ENCODE measurements at regions not wholly inside any gene's neighbourhood (a gene's known extent, or its start where the extent isn't known, plus 50 kb on each side); places are given as distances from the start of the nearest gene placed in this dataset.
A peak's percentile ranks its signal among the peaks of the same experiment; 100 is the strongest.
"Not testable (repeated sequence)": the region's sequence is repeated elsewhere in the genome, so short reads cannot be mapped to it uniquely, and the experiment has no call there.

GRCh38 chr4:104915864-104916263 lies 230.8 kb upstream of the TET2 start:
- intact Hi-C loops (cut with DNase I) = loop anchor here (1.0 kb wide), 1 partner anchor 47 kb away; no protein-coding TSS in a partner anchor
- DNase-seq (ENCODE audit: low spot score) (no peak), ATAC-seq (no peak)

GRCh38 chr4:104919406-104919805 lies 227.3 kb upstream of the TET2 start:
- intact Hi-C loops (cut with DNase I) = no loop called here
- DNase-seq (ENCODE audit: low spot score) (no peak), ATAC-seq (no peak)

GRCh38 chr4:104930298-104930697 lies 216.4 kb upstream of the TET2 start:
- ATAC-seq = no peak
- no peak for DNase-seq (ENCODE audit: low spot score)
- intact Hi-C loops (cut with DNase I) = no loop called here

GRCh38 chr4:104930745-104931736 lies 215.6 kb upstream of the TET2 start:
- intact Hi-C loops (cut with DNase I); ATAC-seq: not testable (repeated sequence)
- DNase-seq (ENCODE audit: low spot score) = peak; percentile 63

GRCh38 chr4:104938624-104939023 lies 208.1 kb upstream of the TET2 start:
- DNase-seq (ENCODE audit: low spot score) (no peak), ATAC-seq (no peak)
- intact Hi-C loops (cut with DNase I) = no loop called here

GRCh38 chr4:104940927-104941326 lies 205.7 kb upstream of the TET2 start:
- DNase-seq (ENCODE audit: low spot score) (no peak), ATAC-seq (no peak)
- intact Hi-C loops (cut with DNase I) = no loop called here

- DNase-seq (ENCODE audit: low spot score) (no peak), ATAC-seq (no peak)
- intact Hi-C loops (cut with DNase I) = no loop called here
Measured at GRCh38 chr4:104941661-104942062, 205.0 kb upstream of the TET2 start.

GRCh38 chr4:104942990-104943743 lies 203.5 kb upstream of the TET2 start:
- intact Hi-C loops (cut with DNase I) = no loop called here
- no peak for ATAC-seq
- DNase-seq (ENCODE audit: low spot score) = no peak

GRCh38 chr4:104944596-104944995 lies 202.1 kb upstream of the TET2 start:
- ATAC-seq (no peak), DNase-seq (ENCODE audit: low spot score) (no peak)
- intact Hi-C loops (cut with DNase I) = no loop called here

GRCh38 chr4:104964410-104965175 lies 182.1 kb upstream of the TET2 start:
- ATAC-seq (no peak), DNase-seq (ENCODE audit: low spot score) (no peak)
- intact Hi-C loops (cut with DNase I) = no loop called here

- ATAC-seq = peak; percentile 80
- no peak for DNase-seq (ENCODE audit: low spot score)
- intact Hi-C loops (cut with DNase I) = no loop called here
Measured at GRCh38 chr4:104966349-104967033, 180.2 kb upstream of the TET2 start.

- DNase-seq (ENCODE audit: low spot score) (no peak), ATAC-seq (no peak)
- intact Hi-C loops (cut with DNase I) = no loop called here
Measured at GRCh38 chr4:104967034-104967401, 179.7 kb upstream of the TET2 start.

- intact Hi-C loops (cut with DNase I) = no loop called here
- no peak for DNase-seq (ENCODE audit: low spot score)
- ATAC-seq = peak; percentile 60
Measured at GRCh38 chr4:104969394-104970082, 177.1 kb upstream of the TET2 start.

GRCh38 chr4:104971462-104971861 lies 175.2 kb upstream of the TET2 start:
- DNase-seq (ENCODE audit: low spot score) = no peak
- ATAC-seq = no peak
- intact Hi-C loops (cut with DNase I) = no loop called here

GRCh38 chr4:104973708-104974107 lies 173.0 kb upstream of the TET2 start:
- no peak for ATAC-seq
- intact Hi-C loops (cut with DNase I) = no loop called here
- DNase-seq (ENCODE audit: low spot score) = no peak

- no peak for ATAC-seq
- DNase-seq (ENCODE audit: low spot score) = no peak
- intact Hi-C loops (cut with DNase I) = no loop called here
Measured at GRCh38 chr4:104975617-104976016, 171.1 kb upstream of the TET2 start.

- intact Hi-C loops (cut with DNase I) = no loop called here
- DNase-seq (ENCODE audit: low spot score) = no peak
- no peak for ATAC-seq
Measured at GRCh38 chr4:104976262-104976661, 170.4 kb upstream of the TET2 start.

- intact Hi-C loops (cut with DNase I) = no loop called here
- DNase-seq (ENCODE audit: low spot score) (no peak), ATAC-seq (no peak)
Measured at GRCh38 chr4:104979083-104979760, 167.5 kb upstream of the TET2 start.

Measured in sciatic nerve (tissue), 2 donors.